HG03060 (cell line): ENCODE measurements at regions not wholly inside any gene's neighbourhood (a gene's known extent, or its start where the extent isn't known, plus 50 kb on each side); places are given as distances from the start of the nearest gene placed in this dataset.

Experiments used
- ATAC-seq: cut with Tn5 transposase; IDR thresholded peaks from one replicate; pipeline ENCODE4 v1.9.1; 2021; ENCODE audit warnings: low read depth, moderate number of reproducible peaks; ENCODE audit not compliant: unreplicated experiment

DNA sequence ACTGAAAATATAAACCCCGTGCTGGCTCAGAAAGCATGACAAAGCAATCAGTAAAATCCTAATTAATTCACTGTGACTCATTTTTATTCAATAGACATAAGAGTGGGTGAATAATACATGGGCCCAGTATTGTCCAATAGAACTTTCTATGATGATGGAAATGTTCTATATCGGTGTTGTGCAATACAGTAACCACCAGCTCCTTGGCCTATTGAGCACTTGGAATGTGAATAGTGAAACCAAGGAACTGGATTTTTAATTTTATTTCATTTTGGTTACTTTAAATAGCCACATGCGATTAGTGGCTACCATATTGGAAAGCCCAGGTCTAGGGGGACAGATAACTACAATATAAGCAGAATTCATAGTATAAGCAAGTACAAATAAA is 69.8 kb upstream of the PPP2R3A start:
- ATAC-seq, result no peak

DNA sequence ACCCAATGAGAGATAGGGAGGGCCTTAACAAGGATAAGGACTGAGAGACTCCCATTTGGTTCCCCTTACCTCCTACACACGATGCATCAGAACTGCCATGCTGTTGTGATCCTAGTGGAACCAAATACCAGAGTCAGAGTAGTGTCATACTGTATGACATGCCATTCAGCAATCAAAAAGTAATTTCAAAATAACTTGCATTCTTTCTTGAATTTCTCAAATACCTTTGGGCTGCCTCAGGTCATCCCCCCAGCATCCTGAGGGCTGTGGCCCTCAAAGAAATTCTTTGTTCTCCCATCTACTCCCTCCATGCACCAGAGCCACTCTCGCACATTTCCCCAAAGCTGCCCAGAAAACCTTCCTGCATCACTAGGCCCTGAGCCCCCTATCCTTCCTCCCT is 68.9 kb upstream of the PPP2R3A start:
- ATAC-seq, result no peak

DNA sequence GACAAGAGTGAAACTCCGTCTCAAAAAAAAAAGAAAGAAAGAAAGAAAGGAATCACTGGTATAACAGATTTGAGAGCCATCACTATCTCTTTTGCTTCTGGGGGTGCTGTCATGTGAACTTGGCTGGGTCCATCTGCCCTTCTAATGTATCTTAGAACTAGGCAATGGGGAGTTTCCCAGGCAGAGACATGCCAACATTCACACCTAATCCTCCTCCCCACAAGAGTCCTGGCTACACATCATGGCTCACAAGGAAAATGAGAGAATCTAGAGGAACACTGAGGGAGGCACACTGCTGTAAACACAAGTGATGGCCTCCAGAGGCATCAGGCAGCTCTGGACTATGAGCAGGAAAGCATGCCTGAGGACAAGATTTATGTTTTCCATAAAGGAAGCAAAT is 67.8 kb upstream of the PPP2R3A start:
- no peak for ATAC-seq

DNA sequence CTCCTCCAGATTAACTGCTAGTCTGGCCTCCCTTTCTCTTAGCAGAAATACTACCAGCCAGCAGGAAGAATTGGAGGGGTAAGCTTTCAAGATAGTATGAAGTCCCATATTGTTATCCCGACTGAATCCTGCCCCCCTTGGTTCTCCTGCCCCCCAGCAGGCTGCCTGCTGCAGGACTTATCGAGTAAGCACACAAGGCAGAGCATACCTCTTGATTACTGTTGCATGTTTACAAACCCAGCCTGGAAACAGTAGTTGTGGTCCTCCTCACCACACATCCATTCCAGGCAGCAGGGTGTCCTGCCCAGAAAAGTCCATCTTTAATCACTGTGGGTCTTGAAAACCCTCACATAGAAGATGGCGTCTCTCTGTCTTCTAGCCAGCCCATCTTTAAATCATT is 66.8 kb upstream of the PPP2R3A start:
- no peak for ATAC-seq

DNA sequence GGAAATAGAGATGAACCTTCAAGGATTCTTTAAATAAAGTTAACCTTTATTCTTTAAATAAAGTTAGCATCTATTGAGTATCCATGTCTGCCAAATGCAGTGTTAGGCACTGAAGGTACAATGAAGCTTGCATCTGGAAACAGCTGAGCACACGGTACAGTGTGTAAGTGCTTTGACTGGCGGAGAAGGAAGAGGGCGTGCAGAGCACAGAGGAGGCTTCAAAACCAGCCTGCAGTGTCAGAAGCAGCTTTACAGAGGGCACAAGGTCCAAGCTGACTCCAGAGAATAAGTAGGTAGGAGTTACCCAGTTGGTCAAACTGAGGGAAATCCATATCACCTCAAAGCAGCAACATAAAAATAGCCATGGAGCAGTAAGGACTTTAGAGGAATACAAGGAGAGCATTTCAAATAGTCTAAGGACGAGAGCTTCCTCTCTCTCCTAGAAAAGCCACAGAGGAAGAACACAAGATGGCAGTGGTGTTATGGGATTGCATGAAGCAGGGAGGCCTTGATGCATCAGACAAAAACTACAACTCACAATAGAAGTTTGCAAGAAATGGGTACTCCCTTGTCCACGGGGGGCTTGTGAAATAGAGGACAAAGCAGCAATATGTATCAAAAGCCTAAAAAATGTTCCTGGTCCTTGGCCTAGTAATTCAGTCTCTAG is 60.3 kb upstream of the PPP2R3A start:
- ATAC-seq, result no peak

DNA sequence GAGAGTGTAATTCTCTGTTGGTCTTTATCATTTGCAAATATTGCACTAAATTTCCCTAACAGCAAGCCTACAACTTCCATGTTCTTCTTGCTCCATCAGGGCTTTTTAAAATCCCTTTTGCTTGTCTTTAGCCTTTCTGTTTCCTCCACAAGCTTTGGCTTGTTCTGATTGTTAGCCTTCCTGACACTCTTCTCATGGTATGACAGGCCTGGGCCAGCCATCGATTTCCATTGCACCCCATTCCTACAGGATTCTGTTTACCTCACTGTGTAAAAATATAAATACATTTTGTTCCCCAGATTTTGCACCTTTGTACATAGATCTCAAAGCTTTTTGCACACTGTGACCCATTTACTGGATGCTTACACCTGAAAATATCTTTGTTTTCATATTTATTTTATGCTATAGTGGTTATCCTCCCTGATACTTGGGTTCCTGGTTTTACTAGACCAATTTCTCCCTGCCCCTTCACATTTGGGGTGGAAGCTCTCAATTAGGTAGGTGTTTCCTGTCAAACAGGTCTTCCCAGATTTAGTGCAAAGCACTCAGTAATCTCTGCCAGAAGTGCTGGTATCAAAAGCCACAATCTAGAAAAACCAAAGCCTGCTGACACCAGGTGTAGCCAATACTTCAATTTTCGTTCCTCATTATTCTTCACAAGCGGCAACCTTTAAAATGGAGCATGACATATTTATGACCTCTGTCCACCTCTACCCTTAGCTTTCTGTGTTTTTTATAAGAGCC is 57.9 kb upstream of the PPP2R3A start:
- no peak for ATAC-seq

DNA sequence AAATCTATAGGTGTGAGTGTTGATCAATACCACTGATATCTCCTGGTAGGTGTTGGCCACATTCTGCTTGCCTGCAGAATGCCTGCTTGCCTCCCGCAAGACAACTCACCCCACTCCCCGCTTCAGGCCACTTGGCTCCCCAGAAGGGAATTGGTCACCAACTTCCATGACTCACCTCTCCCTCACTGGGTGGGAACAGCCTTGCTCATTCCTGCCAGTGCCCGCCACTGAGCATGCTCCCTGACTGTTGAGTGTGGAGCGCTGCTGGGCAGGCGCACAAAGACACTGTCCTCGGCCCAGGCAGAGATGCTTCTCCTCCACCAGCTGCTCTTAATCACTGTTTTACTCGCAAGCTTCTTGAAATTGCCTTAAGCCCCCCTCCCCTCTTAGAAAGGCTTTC is 57.3 kb upstream of the PPP2R3A start:
- no peak for ATAC-seq

DNA sequence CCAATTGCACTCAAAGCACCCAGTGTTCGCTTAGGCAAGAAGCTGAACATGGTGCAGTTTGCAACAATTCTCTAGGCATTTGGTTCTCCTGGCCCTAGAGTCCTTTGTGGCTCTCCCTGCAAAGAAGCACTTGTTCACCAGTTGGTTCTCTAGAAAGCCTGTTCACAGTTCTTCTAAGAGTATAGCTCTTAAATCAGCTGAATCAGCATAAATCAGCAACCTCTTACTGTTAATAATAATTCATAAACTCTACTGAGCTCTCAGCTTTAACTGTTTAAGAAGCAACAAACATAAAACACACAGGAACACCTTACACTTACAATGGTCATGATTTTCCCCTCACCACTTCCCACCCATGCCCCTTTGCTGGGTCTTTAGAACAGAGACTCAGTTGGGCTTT is 56.8 kb upstream of the PPP2R3A start:
- no peak for ATAC-seq

DNA sequence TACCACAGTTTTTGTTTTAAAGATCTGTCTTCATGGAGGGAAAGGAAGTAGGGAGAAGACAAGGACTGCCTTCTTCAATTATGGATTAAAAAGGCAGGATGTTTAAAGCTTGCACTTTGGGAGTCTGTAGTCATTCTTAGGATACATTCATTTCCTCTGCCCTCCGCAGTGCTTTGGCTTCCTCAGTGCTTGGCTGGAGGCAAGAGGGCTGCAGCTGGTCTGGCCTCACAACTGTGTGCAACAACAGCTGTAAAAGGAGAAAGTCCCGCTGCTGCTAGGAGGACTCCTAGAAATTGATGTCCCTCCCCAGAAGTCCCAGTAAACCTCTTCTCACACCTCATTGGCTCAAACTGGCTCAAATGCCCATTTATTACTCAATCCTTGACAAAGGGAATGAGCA is 54.4 kb upstream of the PPP2R3A start:
- no peak for ATAC-seq

DNA sequence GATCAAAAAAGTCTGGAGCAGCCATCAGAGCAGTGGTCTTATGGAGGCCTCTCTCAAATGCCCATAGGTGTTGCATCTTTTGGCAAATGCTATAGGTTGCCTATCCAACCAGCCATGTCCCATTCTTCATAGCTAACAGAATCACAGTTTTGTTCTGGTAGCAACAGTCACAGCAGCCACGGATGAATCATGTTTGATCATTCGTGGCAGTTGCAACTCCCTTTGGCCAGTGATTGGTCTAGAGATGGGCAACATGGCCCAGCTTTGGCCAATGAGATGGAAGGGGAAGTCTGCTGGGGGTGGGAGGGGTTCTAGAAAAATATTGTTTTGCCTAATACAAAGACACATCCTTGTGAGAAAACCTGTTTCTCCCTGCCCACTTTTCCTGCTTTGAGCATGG is 50.3 kb upstream of the PPP2R3A start:
- ATAC-seq, result no peak
